Fibroblast of lung (primary cell): ENCODE measurements at regions not wholly inside any gene's neighbourhood (a gene's known extent, or its start where the extent isn't known, plus 50 kb on each side); places are given as distances from the start of the nearest gene placed in this dataset.

Experiments used
- CTCF ChIP-seq, 2 donors: IDR thresholded peaks in 1 of 2; conservative IDR thresholded peaks in 1 of 2; 1 replicate in 1 of 2; 2 replicates in 1 of 2; pipeline ENCODE4 v1.5.1; 2011 to 2012; ENCODE audit warnings: low read length in 2 of 2, control low read depth in 1 of 2, inconsistent platforms in 1 of 2, low read depth in 1 of 2, mild to moderate bottlenecking in 1 of 2
- EZH2 ChIP-seq: IDR thresholded peaks from 2 replicates; pipeline ENCODE4 v1.5.1; 2012; ENCODE audit warnings: low read length, control low read depth, mild to moderate bottlenecking; ENCODE audit errors: missing control alignments

GRCh38 chr7:52249741-52250140, 785.7 kb upstream of the POM121L12 start:
- TF ChIP-seq CTCF (conservative IDR thresholded peaks at IDR 0.05 in 1 of 2, IDR thresholded peaks at IDR 0.05 in 1 of 2; ENCODE audit: low read depth in 1 of 2, low read length in 2 of 2) (no peak), EZH2 (no peak)
